ENCODE measurements at regions not wholly inside any gene's neighbourhood (a gene's known extent, or its start where the extent isn't known, plus 50 kb on each side); places are given as distances from the start of the nearest gene placed in this dataset.

DNA sequence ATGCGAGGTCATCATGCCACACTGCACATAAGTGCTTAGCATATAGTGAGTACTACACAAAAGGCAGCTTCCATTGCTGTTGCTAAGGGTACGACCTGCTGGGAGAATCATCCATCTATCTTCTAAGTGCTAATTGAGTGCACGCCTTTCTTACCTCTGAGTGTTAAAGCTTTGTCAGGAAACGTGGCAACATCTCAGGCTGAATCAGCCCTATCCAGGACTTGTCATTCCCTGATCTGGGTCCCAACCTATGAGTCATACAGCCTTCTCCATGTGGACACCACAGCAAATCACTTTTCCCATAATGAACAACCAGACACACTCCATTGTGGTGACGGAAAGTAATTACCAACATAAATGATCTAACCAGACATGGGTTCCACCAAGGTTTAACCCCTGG, 201.1 kb upstream of the MAF start:
- DNase-seq, result no peak

DNA sequence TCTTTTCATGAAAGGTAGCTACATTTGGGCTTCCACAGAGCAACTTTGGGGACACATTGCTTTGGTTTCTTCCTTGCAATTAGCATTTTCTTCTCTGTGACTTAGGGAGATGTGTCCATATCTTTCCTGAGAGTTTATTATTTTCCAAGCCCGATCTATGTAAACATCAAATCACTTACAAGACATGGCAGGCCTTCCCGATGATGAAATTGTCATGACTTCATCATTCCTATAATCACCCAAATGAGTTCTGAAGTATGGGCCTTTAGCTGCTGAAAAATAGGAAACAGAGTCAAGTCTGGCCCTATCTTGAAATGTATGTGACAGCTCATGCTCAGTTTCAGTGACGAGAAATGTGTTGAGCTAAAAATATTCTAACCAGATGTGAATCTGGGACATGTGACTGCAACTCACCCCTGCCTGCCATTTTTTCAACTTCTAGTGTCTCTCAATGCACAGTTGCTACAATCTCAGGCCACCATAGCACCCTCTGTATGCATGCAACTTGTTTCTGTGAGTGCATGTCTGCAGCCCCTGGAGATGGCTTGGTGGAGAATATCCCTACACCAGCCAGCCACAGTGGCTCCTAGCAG, 199.6 kb upstream of the MAF start:
- no peak for DNase-seq

GRCh38 chr16:79798416-79799053, 198.0 kb upstream of the MAF start:
- no peak for DNase-seq

DNA sequence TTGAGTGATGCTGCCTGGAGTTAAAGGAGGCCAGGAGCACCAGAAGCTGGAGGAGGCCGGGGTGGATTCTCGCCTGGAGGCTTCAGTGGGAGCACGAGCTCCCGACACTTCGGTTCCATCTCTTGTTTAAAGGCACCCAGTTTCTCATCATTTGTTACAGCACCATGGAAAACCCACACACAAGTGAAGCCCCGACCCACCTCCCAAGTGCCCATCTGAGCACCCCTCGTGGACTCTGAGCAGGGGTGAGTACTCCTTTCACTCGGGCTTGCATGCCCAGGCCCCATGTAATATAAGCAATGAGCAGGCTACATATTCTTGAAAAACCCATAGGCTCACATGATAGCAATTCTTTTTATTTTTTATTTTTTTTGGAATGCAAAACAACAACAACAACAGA, 196.9 kb upstream of the MAF start:
- DNase-seq, result no peak

DNA sequence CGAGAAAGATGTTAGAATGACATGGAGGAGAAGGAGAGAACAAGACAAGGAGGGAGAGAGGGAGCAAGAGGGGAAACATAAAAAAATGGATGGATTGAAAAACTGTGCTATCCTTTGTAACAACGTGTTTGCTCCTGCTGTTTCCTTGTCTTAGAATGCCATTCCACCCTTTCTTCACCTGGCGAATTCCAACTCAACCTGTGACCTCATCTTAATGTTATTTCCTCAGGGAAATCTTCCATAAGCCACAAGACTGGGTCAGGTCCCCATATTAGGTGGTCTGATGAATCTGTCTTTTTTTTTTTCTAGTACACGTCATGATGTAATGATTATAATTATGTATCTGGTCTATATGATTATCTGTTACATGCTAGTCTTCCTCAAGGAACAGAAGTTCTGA, 195.0 kb upstream of the MAF start:
- DNase-seq, result no peak

GRCh38 chr16:79794941-79795340, 194.4 kb upstream of the MAF start:
- no peak for DNase-seq

- no peak for DNase-seq
These were observed 192.3 kb upstream of the MAF start for GRCh38 chr16:79792664-79793351.

- DNase-seq, result no peak
These were observed 191.5 kb upstream of the MAF start for GRCh38 chr16:79792076-79792475.

GRCh38 chr16:79790854-79791253, 190.3 kb upstream of the MAF start:
- DNase-seq, result no peak

DNA sequence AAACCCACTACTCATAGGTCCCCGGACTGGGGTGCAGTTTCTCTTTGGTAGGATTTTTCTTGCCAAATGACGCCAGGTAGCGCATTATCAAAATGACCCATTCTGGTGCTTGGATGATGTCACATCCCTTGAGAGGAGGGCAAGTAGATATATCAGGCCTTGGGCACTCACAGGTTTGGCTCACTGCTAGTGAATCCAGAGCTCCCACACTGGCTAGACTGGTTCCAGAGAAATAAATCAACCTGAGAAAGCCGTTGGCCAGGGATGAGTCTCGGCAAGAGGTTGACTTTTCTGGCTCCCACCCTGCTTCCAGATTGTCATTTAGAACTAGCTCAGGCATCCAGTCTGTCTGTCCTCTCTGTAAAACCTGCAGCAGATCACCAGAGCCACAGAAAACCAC, 188.4 kb upstream of the MAF start:
- no peak for DNase-seq

GRCh38 chr16:79786389-79786788, 185.9 kb upstream of the MAF start:
- no peak for DNase-seq

DNA sequence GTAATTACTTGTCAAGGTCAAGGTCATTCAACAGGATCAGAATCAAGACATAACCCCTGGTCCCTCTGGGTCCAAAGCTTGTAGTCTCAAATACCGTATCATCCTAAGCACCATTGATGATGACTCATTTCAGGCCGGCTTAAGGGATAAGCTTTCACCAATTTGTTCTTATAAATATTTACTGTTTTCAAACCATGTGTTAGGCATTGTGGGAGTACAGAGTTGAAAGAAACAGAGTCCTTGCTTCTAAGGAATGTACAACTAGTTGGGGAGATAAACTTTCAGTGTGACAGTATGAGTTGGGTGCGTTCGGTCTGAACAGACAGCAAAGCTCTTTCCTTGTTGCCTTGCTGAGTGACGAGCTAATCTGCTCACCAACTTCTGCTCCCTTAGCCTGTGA, 183.5 kb upstream of the MAF start:
- DNase-seq, result no peak

- DNase-seq, result no peak
These were observed 177.1 kb upstream of the MAF start for GRCh38 chr16:79777679-79778078.

GRCh38 chr16:79776243-79776847, 175.8 kb upstream of the MAF start:
- DNase-seq, result no peak

GRCh38 chr16:79772784-79773183, 172.2 kb upstream of the MAF start:
- no peak for DNase-seq

DNA sequence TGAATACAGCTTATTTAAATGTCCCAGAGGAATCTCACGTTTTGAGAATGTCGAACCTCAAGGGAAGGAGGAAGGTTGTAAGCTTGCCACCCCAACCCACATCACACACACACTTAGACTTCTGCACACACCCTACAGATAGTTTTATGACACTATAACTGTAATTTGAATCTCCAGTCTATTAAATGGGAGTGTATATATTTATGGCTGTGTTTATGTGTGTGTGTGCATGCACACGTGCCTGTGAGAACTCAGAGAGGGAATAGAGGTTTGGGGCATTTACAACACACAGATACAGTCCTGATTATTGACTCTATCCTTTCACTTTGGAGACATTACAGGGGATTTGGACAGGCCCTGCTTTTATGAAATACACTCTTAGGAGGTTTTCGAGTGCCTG, 171.5 kb upstream of the MAF start:
- DNase-seq, result no peak

DNA sequence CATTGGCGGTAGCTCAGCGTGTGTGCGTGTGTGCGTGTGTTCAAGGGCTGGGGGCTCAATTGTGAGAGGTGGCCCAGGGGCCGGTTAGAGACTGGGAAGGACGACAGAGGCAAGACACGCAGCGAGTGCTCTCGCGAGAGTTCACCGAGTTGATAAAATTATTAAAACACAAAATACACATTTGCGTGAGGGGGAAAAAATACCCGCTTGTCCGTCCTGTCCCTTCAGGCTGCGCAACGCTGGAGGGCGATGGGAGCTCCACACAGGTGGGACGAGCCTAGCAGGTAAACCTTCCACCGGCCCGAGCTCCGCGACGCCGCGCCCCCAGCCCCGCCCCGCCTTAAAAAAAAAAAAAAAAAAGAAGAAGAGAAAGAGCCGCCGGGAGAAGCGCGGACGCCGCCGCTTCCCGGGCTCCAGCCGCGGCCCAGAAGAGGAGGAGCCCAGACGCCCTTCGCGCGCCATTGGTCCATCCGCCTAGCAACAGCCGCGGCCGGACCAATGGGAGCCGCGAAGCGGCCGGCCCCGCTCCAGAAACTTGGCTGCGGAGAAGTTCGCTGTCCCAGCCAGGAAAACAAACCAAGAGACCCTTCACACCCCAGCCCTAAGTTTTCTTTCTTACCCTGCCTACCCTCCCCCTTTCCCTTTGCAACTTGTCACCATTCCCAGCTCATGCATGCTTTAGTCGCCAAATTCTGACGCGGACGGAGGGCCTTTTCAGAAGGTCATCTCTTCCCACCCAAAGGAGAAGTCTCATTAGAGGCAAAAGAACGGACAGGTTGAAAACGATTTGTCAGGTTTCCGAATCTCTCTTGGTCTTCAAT, 169.9 kb upstream of the MAF start:
- DNase-seq, result peak; percentile 47

- DNase-seq, result no peak
These were observed 169.3 kb upstream of the MAF start for GRCh38 chr16:79769928-79770243.

GRCh38 chr16:79769270-79769927, 168.9 kb upstream of the MAF start:
- DNase-seq, result no peak

GRCh38 chr16:79768276-79768970, 167.9 kb upstream of the MAF start:
- DNase-seq, result no peak

DNA sequence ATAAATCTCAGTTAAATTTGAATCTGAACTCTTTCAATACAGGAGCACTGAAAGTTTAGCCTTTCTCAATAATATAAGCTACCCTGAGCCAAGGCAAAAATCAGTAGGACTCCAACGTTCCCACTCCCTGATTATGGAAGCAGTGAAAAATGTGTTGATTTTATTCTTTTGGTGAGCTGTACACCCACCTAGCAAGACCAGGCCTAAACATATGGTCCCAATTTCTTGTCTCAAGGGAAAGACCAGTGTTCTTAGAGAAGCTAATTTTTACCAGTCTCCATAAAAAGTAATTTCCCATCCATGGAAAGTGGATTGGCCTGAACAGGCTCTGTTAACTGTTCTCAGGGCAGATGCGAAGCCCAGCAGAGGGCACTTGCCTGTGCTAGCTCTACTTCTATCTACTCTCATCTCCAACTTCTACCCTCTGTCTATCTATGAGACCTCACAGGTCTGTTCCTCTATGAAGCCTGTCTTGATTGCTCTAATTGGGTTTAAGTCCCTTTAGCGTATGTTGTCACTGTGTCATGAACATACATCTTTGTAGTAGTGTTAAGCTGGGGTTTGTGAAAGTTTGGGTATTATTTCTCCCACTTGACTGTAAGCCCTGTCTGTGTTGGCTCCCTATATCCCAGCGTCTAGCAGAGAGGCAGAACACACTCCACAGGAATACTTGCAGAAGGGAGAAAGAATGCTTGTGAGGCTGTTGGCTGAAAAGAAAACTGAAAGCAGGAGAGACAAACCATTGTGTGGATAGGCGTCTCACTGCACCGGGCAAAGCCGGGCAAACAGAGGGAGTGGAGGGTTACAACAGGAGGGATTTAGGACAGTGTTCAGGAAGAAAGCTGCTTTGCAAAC, 167.1 kb upstream of the MAF start:
- DNase-seq, result no peak
